ENCODE measurements at regions not wholly inside any gene's neighbourhood (a gene's known extent, or its start where the extent isn't known, plus 50 kb on each side); places are given as distances from the start of the nearest gene placed in this dataset.

GRCh38 chr11:70702040-70702648 is 303.8 kb downstream of the CTTN start:
- TF ChIP-seq, protein P1, sequence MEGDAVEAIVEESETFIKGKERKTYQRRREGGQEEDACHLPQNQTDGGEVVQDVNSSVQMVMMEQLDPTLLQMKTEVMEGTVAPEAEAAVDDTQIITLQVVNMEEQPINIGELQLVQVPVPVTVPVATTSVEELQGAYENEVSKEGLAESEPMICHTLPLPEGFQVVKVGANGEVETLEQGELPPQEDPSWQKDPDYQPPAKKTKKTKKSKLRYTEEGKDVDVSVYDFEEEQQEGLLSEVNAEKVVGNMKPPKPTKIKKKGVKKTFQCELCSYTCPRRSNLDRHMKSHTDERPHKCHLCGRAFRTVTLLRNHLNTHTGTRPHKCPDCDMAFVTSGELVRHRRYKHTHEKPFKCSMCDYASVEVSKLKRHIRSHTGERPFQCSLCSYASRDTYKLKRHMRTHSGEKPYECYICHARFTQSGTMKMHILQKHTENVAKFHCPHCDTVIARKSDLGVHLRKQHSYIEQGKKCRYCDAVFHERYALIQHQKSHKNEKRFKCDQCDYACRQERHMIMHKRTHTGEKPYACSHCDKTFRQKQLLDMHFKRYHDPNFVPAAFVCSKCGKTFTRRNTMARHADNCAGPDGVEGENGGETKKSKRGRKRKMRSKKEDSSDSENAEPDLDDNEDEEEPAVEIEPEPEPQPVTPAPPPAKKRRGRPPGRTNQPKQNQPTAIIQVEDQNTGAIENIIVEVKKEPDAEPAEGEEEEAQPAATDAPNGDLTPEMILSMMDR (IDR thresholded peaks at IDR 0.05): no peak
- intact Hi-C loops (cut with DNase I; ENCODE audit: low total_unique reads): no loop called here

DNA sequence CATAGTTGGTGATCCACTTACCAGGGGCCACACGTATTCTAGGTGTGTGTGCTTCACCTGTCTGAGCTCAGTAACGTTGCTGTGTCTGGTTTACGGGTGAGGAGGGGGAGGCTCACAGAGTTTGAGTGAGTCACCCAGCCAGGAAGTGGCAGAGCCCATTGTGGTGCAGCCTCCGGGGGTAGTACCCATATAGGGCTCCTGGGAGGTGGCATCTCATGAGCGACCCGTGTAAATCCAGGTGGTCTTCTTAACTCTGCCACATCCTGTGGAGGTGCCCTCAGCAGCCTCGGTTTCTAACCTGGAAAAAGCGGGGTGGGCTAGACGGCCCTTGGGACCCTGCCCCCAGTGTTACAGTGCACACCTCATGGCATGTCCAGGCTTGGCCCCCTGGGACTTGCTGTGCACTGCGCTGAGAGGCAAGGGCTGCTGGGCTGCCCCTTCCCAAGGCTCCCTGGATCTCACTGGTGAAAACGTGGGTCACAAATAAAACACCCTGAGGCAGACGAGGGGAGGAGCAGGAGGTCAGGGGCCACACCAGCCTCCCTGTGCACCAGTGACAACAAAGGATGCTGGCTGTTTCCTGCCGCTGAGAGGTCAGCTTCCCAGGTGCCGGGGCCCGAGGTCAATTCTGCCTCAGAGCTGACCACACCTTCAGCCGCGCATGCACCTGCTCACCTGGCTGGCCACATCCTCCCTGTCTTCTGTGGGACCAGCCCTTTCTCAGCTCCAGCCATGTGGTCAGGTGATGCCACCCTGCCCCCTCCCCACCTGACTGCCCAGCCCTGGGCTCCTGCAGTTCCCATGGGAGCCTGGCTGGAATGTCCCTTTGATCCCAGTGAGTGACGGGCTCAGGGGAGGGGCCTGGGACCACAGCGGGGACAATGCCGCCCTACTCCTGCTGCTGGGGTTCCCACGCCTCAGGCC is 305.1 kb downstream of the CTTN start:
- no peak for DNase-seq
- Histone ChIP-seq H3K4me3 (no peak overlapping the region), H3K27me3 (peaks cover 0 to 15% of the 10 kb centered on the region in 2 donors), H3K27ac (no peak overlapping the region), H3K4me1 (no peaks in the 10 kb centered on the region), H3K36me3 (no peaks in the 10 kb centered on the region), H3K9me3 (no peaks in the 10 kb centered on the region)
- TF ChIP-seq, protein P1 (IDR thresholded peaks at IDR 0.05): no peak
- intact Hi-C loops (cut with DNase I; ENCODE audit: low total_unique reads): no loop called here

More at GRCh38 chr11:70702040-70702648, 303.8 kb downstream of the CTTN start:
- DNase-seq: no peak
- H3K36me3 ChIP-seq: no peaks in the 10 kb centered on the region
- H3K4me1 ChIP-seq: no peaks in the 10 kb centered on the region
- H3K4me3 ChIP-seq: no peak overlapping the region
- no peaks in the 10 kb centered on the region for H3K9me3 ChIP-seq
- H3K27me3 ChIP-seq: peaks cover 0 to 9% of the 10 kb centered on the region in 2 donors
- no peak overlapping the region for H3K27ac ChIP-seq

DNA sequence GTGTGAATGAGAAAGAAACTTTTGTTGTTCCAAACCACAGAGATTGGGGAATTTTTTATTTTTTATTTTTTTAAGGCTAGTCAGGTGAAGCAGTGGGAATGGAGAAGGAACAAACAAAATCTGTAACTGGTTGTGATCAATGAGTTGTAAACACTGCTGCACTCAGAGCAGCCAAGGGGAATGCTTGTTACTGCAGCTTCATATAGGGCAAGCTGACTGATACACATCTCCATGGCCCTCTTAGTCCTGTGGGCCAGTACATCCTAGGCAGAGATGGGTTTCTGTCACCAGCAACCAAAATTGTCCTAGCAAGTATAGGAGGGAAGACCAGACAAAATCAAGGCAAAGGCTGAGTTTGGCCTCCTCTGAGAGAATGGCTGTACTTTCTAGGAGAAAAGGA is 306.8 kb downstream of the CTTN start:
- no peak for DNase-seq
- H3K4me1 ChIP-seq: no peaks in the 10 kb centered on the region
- intact Hi-C loops (cut with DNase I; ENCODE audit: low total_unique reads): no loop called here
- no peaks in the 10 kb centered on the region for H3K9me3 ChIP-seq
- peaks cover 0 to 24% of the 10 kb centered on the region in 2 donors for H3K27me3 ChIP-seq
- TF ChIP-seq, protein P1 (IDR thresholded peaks at IDR 0.05): no peak
- H3K27ac ChIP-seq: no peak overlapping the region
- H3K36me3 ChIP-seq: no peaks in the 10 kb centered on the region
- H3K4me3 ChIP-seq: no peak overlapping the region

DNA sequence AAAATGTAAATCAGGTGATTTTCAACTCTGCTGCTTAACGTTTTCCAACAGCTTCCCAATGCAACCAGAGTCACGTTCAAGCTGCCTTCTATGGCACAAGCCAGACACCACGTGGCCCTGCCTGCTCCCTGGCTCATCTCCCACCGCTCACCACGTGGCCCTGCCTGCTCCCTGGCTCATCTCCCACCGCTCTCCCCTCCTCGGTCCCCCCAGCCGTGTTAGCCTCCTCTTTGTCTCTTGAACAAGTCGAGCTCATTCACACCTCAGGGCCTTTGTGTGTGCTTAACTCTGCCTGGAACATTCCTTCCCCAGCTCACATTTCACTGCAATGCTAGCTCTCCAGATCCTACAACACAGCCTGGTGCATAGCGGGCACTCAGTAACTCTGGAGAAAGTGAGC is 307.6 kb downstream of the CTTN start:
- H3K4me1 ChIP-seq: no peaks in the 10 kb centered on the region
- H3K9me3 ChIP-seq: no peaks in the 10 kb centered on the region
- DNase-seq: no peak
- H3K4me3 ChIP-seq: no peak overlapping the region
- intact Hi-C loops (cut with DNase I; ENCODE audit: low total_unique reads): no loop called here
- no peak overlapping the region for H3K27ac ChIP-seq
- TF ChIP-seq, protein P1 (IDR thresholded peaks at IDR 0.05): no peak
- H3K27me3 ChIP-seq: peaks cover 0 to 29% of the 10 kb centered on the region in 2 donors
- H3K36me3 ChIP-seq: no peaks in the 10 kb centered on the region

- Histone ChIP-seq H3K27ac (no peak overlapping the region), H3K9me3 (no peaks in the 10 kb centered on the region), H3K36me3 (no peaks in the 10 kb centered on the region), H3K27me3 (peaks cover 0 to 48% of the 10 kb centered on the region in 2 donors), H3K4me1 (no peaks in the 10 kb centered on the region), H3K4me3 (no peak overlapping the region)
- intact Hi-C loops (cut with DNase I; ENCODE audit: low total_unique reads): no loop called here
- TF ChIP-seq, protein P1 (IDR thresholded peaks at IDR 0.05): no peak
- no peak for DNase-seq
Measured at GRCh38 chr11:70707821-70708220, 309.5 kb downstream of the CTTN start.
